Upper lobe of right lung (tissue), 1 donor: ENCODE measurements at regions not wholly inside any gene's neighbourhood (a gene's known extent, or its start where the extent isn't known, plus 50 kb on each side); places are given as distances from the start of the nearest gene placed in this dataset.
A peak's percentile ranks its signal among the peaks of the same experiment; 100 is the strongest.

Source experiments
- ATAC-seq: fragments of 200-7000 bp; cut with Tn5 transposase; one replicate; pipeline ENCODE4 v1.9.1; 2020; ENCODE audit warnings: mild to moderate bottlenecking, moderate library complexity
- DNase-seq: peaks from one replicate; pipeline ENCODE4 v3.0.0-alpha.2; 2020
- H3K27ac ChIP-seq: fragments of 200-600 bp; one replicate; pipeline ENCODE4 v1.8.0; 2022
- H3K27me3 ChIP-seq: fragments of 200-600 bp; one replicate; pipeline ENCODE4 v1.8.0; 2022; ENCODE audit warnings: mild to moderate bottlenecking
- H3K36me3 ChIP-seq: fragments of 200-600 bp; one replicate; pipeline ENCODE4 v1.8.0; 2022
- H3K4me1 ChIP-seq: fragments of 200-600 bp; one replicate; pipeline ENCODE4 v1.8.0; 2022
- H3K4me3 ChIP-seq: fragments of 200-600 bp; one replicate; pipeline ENCODE4 v1.8.0; 2022; ENCODE audit warnings: mild to moderate bottlenecking
- H3K9me3 ChIP-seq: fragments of 200-600 bp; one replicate; pipeline ENCODE4 v1.8.0; 2022
- CTCF ChIP-seq: fragments of 200-600 bp; IDR thresholded peaks from one replicate; pipeline ENCODE4 v1.8.0; 2022; ENCODE audit warnings: antibody characterized with exemption
- intact Hi-C: fragments of 100-400 bp; cut with DNase I; formaldehyde crosslinking; loops from one replicate; pipeline ENCODE4 v1.11.0; 2022
- donor health status: DM: no; HTN: yes; CAD: no; lungs with severe emphysema.

- no peak overlapping the region for H3K4me3 ChIP-seq
- H3K36me3 ChIP-seq: no peaks in the 10 kb centered on the region
- no peaks in the 10 kb centered on the region for H3K27me3 ChIP-seq
- ATAC-seq (peak; percentile 87), DNase-seq (no peak)
- intact Hi-C loops: no loop called here
- peak; percentile 54 for TF ChIP-seq CTCF
- no peak overlapping the region for H3K27ac ChIP-seq
- H3K9me3 ChIP-seq: no peaks in the 10 kb centered on the region
- H3K4me1 ChIP-seq: no peaks in the 10 kb centered on the region
These were observed 136.4 kb upstream of the USP15 start for GRCh38 chr12:62123721-62124203.

GRCh38 chr12:62127516-62127915, 132.7 kb upstream of the USP15 start:
- DNase-seq (no peak), ATAC-seq (no peak)
- no peaks in the 10 kb centered on the region for H3K27me3 ChIP-seq
- no peaks in the 10 kb centered on the region for H3K36me3 ChIP-seq
- intact Hi-C loops: no loop called here
- H3K4me1 ChIP-seq: no peaks in the 10 kb centered on the region
- no peak overlapping the region for H3K27ac ChIP-seq
- H3K4me3 ChIP-seq: no peak overlapping the region
- no peak for TF ChIP-seq CTCF
- no peaks in the 10 kb centered on the region for H3K9me3 ChIP-seq

GRCh38 chr12:62128175-62128975, 131.8 kb upstream of the USP15 start:
- Histone ChIP-seq H3K27ac (no peak overlapping the region), H3K27me3 (no peaks in the 10 kb centered on the region), H3K4me1 (no peaks in the 10 kb centered on the region), H3K9me3 (no peaks in the 10 kb centered on the region), H3K4me3 (no peak overlapping the region), H3K36me3 (no peaks in the 10 kb centered on the region)
- ATAC-seq (no peak), DNase-seq (no peak)
- intact Hi-C loops: no loop called here
- TF ChIP-seq CTCF: no peak

GRCh38 chr12:62129291-62129690, 130.9 kb upstream of the USP15 start:
- H3K9me3 ChIP-seq: no peaks in the 10 kb centered on the region
- no peaks in the 10 kb centered on the region for H3K27me3 ChIP-seq
- H3K36me3 ChIP-seq: no peaks in the 10 kb centered on the region
- H3K27ac ChIP-seq: no peak overlapping the region
- H3K4me3 ChIP-seq: no peak overlapping the region
- no peak for DNase-seq
- no peaks in the 10 kb centered on the region for H3K4me1 ChIP-seq
- TF ChIP-seq CTCF: no peak
- no peak for ATAC-seq
- intact Hi-C loops: no loop called here

- H3K4me3 ChIP-seq: no peak overlapping the region
- intact Hi-C loops: no loop called here
- H3K36me3 ChIP-seq: no peaks in the 10 kb centered on the region
- no peaks in the 10 kb centered on the region for H3K9me3 ChIP-seq
- no peak overlapping the region for H3K27ac ChIP-seq
- H3K27me3 ChIP-seq: no peaks in the 10 kb centered on the region
- no peak for DNase-seq
- TF ChIP-seq CTCF: no peak
- ATAC-seq: peak; percentile 44
- no peaks in the 10 kb centered on the region for H3K4me1 ChIP-seq
These were observed 129.8 kb upstream of the USP15 start for GRCh38 chr12:62130402-62130801.
